ENCODE measurements at regions not wholly inside any gene's neighbourhood (a gene's known extent, or its start where the extent isn't known, plus 50 kb on each side); places are given as distances from the start of the nearest gene placed in this dataset.

DNA sequence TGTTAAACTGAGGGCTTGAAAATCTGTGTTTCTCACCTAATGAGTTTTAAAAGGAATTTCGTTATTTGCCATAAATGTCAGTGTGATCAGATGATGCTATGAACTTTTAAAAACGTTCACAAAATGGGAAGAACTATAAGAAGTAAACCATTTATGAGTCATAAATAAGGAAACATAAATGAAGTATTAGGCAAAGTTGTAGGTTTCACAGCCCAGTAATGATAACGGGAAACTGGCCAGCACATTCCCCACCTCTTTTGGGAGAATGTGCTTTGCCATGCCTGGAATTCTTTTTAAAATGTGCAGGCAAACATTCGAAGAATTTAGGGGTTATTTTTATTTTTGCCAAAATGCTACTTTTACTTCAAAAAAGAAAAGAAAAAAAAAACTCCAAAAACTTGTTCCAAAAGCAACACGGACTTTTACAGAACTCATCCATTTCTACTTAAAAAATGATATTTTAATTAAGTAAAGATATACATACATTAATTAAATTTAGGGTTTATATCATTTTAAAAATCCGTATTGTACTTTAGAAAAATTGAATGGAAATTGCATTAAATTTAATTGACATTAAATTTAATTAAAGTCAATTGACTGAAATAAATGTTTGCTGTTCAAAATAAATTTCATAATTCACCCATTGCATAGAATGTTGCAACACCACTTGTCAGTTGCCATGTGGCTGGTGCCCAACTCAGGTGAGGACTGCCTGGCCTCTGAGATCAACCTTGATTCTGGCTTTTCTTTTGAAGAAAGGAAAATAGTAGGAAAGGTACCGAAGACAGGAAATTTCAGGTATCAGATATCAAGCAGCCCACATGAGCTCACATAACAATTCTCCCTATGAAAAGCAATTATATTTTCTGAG lies 1198.5 kb downstream of the EFNB2 start:
- no peak for DNase-seq

DNA sequence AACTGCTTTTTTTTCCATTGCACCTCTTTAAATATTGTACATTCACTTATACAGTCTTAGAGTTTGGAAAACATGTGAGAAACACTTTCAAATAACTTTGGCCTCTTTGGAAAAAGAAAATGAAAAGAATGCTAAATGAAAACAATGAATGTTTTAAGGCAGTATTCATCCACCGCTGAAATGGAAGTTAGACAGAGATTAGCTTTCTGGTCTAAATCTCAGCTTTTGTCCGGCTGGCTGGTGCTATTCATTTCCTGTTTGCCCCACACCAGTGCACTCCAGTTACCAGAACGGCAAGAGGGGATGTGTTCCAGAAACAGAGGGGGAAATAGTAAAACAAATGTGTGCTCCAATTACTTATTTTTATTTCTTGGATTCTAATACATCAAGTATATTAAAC lies 1201.3 kb downstream of the EFNB2 start:
- no peak for DNase-seq

DNA sequence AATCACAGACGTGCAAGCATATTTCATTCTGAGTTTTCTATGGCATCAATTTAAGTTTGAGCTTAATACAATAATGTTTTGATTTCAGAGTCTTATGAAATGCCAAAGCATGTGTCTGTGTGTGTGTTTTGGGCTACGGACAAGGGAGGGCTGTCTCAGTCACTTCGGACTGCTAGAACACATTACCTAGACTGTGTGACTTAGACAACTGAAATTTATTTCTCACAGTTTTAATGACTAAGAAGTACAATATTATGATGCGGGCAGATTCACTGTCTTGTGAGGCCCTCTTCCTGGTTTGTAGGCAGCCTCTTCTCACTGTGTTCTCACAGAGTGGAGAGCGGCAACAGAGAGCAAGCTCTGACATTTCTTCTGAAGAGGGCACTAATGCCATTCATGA lies 1202.0 kb downstream of the EFNB2 start:
- no peak for DNase-seq

DNA sequence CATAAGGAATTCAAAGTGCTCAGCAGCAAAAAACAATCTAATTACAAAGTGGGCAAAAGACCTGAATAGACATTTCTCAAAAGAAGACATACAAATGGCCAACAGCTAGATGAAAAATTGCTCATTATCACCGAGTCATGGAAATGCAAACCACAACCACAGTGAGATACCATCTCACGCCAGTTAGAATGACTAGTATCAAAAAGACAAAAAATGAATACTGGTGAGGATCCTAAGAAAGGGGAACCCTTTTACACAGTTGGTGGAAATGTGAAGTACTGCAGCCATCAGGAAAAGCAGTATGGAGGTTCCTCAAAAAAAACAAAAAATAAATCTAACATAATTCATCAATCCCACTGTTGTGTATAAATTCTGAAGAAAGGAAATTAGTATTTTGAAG lies 1206.1 kb downstream of the EFNB2 start:
- no peak for DNase-seq

DNA sequence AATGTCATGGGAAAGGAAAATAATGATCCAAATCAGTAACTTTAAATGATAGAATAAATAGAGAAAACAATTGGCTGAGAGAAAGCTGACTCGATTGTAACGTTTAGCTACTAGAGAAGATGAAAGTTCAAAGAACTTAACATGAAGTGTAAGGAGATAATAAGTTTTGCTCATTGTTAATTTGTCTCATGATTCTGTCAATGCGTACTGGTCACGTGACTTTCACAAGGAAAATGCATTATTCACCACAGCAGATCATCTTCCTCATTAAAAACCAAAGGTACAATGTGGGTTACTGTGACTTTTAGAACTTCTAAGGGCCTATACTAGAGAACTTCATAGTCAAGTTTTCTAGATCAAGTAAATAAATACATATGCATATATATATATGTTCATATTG lies 1207.2 kb downstream of the EFNB2 start:
- no peak for DNase-seq

DNA sequence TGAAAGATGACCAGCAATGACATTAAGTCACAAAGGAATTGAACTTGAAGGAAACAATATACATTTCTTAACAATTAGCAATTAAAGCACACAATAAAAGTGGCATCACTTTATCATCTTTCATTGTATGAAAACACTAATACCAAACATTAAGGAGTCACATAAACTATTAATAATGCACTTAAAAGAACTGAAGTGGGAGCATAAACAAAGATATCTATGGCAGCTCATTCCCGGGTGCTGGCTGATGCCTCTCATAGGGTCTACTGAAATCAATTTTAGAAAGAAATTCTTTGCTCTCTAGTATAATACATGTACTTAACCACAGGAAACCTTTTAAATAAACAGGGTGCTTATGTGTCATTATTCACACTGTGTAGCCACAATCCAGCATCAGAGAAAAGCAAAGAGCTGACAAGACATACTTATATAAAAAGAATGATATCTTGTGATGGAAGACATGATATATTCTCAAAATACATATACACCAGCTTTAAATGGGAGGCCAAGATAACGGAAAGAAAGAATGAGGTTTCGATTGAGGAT lies 1207.8 kb downstream of the EFNB2 start:
- no peak for DNase-seq

DNA sequence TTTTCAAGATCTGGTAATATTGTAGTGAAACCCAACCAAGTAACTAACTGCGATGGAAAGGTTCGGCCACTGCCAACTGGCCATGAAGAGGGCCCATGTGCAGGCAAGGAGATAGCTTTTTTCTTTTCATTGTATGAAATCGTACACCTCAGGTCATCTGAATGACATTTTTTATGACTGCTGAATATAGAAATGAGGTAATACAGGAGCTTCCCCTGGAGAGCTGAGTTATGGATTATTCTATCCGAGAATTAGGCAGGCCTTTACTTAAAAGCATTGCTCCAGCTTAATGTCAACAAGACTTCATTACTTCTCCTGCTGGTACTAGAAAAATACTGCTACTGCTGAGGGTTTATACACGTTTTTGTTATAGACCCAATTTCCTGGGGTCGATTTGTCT lies 1215.6 kb downstream of the EFNB2 start:
- no peak for DNase-seq

GRCh38 chr13:105316731-105317130 lies 1218.7 kb downstream of the EFNB2 start:
- DNase-seq = no peak

DNA sequence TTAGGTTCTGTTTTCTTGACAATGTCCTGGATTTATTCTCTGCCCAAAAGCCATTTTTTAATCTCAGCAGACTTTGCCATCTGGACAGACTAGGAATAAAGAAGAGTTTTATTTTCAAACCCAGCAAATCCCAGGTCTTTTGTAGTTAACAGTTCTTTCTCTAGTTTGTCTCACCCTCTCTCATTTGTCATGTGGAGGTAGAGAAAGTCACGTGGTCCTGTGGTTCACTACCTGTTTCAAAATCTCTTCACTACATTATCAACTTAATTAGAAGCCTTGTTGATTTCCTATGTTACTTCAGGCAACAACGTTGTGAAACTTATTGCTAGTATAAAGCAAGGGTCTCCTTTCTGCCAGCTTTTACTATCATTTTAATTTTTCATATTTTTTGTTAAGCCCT lies 1222.6 kb downstream of the EFNB2 start:
- no peak for DNase-seq

- DNase-seq = no peak
Observed at GRCh38 chr13:105311094-105311493, 1224.4 kb downstream of the EFNB2 start.

DNA sequence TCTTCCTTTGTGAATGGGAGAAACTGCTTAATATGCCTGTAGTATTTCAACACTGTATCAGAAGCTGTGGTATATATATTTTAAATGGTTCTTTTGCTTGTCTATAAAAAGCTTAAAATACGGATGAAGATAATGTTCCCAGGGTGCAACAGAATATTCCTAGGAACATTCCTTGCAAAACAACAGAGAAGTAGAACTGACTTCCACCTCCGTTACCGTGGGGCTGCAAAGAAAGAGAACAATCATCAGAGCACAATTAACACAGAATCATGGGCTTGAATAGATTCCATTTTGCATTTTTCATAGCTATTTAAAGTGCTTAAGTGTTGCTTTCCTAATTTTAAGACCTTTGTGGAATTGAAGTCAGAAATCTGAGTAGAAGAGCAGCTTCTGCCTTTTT lies 1227.7 kb downstream of the EFNB2 start:
- no peak for DNase-seq

GRCh38 chr13:105297839-105298238 lies 1237.6 kb downstream of the EFNB2 start:
- DNase-seq = no peak

DNA sequence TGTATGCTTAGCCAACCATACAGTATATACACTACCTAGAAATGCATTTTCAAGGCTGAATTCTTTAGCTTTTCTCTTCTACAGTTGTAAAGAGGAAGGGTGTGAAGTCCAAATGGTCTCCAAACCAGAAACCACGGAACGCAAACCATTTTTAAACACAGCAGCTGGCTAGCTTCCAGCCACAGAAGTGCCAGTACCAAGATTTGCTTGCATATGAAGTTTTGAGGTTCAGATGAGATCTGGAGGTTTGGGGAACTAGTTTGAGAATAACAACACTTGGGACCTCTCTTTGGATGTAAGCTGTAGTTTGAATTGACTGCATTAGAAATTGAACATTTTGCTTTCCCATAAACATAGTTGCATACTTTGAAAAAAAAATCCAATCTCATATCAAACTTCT lies 1243.5 kb downstream of the EFNB2 start:
- no peak for DNase-seq

DNA sequence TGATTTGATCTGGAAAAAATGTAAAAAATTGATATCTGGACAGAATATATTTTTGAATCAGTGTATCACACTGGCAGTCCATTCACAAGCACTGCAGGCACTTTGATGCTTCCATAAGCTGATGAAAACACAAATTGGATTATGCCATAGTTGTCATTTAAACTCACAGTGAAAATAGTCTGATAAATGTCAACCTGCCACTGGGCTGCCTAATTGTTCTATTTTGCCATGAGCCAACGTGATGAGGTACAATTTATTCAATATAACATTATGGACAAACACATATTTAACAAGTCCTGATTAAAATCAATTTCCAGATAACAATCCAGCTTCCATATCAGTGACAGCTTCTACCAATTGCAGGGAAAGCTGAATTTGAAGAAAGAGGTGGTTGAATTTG lies 1244.9 kb downstream of the EFNB2 start:
- DNase-seq = no peak

- no peak for DNase-seq
Observed at GRCh38 chr13:105285526-105285925, 1249.9 kb downstream of the EFNB2 start.

DNA sequence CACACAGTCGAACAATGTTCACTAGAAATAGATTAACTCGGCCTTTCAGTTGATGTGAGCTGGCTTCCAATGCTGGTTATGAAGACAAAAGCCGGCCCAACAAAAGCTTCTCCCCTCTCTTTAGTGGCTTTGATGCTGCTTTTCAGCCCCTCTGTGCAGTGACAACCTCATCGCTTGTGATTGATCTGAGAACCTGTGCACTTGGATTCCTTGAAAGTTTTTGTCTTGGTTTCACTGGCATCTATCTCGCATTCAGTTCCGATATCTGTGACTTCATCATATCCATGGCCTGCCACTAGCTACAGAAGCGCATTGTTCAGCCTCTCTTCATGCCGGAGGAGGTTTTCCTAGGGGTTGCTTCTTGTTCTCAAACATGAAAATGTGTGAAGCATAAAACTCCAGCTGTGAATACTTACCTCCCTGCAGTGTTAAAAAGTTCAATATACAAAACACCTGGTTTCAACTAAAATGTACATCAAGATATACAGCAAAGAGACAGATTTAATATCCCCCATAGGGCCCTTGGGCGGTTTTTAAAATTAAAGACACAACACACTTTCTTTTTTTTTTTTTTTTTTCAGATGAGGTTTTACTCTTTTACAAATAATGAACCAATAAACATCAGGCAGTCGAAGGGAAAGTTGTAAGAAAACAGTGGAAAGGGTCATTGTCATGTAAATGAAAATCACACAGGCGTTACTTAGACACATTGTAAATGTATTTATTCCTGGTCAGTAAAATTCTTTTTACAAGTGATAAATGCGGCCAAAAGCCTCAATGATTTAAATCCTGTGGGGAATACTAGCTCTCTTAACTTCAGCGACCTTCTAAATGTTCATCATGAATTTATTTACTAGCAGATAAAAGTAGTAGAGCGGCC lies 1252.8 kb downstream of the EFNB2 start:
- DNase-seq = no peak

DNA sequence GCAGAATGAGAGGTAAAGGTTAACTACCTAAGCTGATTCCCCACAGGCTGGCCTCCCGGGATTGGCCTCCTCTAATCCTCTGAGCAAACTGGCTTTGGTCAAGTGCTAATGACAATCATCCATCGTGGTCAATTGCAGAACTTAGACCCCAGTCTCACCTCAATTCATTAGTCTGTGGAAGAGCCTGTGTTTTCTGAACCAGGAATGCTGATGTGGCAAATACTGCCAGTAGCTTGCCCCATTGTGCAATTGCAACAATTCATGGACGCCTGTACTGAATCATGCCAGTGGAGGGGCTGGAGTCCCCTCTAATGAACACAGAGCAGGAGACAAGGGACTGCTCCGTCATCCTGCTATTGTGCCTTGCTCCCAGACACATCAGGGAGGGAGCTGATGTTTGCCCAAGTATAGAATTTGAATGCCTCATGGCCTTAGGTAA lies 1256.5 kb downstream of the EFNB2 start:
- no peak for DNase-seq

- DNase-seq = no peak
Observed at GRCh38 chr13:105276571-105276970, 1258.9 kb downstream of the EFNB2 start.

DNA sequence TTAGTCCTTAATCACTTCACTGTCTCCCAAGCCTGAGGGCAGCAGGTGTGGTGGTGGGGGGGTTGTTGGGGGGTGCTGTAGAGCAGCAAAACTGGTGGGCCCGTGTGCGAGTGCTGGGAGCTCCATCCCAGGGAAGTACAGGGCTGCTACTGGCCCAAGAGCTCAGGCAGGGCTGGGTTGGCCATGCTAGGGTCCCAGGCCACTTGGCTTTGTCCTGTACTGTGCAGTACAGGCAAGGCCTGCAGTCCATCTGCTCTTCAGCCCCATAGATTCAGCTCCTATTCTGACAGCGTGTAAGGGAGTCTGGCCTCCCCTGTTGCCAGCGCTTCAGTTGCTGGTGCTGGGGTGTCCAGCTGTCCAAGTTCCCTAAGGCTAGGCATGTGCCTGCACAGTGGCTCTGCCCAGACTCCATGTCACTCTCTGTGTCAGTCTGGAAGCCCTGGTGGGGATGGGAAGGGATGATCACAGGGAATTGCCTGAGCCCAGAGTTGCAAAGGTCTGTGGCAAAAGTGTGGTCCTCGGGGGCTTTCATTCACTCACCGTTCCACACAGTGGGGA lies 1261.7 kb downstream of the EFNB2 start:
- DNase-seq = no peak

GRCh38 chr13:105272660-105273631 lies 1262.5 kb downstream of the EFNB2 start:
- no peak for DNase-seq

DNA sequence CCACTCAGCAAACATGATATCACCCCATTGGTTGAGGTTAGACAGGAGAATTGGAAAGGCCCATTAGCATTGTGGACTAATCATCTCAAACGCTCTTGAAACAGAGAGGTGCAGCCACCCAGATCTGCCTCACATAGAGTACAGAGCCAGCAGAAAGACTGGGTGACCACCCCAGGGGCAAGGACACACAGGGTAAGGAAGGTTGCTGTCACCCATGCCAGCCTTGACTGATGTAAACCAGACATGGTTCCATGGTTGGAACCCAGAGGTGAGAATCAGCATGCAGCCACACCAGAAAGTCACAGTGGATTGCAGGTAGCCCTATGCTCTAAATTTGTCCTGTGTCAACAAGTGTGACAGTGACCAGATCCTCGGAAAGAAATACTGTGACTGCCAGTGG lies 1268.8 kb downstream of the EFNB2 start:
- DNase-seq = no peak

DNA sequence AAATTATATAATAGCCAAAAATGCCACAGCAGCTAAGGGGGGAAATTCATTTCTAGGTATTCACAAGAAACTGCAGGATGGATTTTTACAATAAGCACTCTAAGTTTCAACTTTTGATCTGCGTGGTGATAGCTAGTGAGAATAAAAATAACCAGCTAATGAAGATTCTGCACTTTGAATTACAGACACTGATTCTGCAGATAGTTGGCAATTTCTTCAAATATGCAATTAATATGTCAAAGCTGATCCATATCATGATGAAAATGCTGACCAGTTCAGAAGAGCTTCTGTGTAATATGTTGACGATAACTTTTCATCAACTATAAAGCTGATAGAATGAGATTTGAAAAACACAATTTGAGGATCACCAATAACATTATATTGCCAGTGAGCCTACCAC lies 1272.9 kb downstream of the EFNB2 start:
- DNase-seq = no peak
